Small intestine (tissue), 7 donors: ENCODE measurements at regions not wholly inside any gene's neighbourhood (a gene's known extent, or its start where the extent isn't known, plus 50 kb on each side); places are given as distances from the start of the nearest gene placed in this dataset.
"Not testable (repeated sequence)": the region's sequence is repeated elsewhere in the genome, so short reads cannot be mapped to it uniquely, and the experiment has no call there.

Experiments
- DNase-seq, 2 donors: peaks; one replicate each; pipeline versions ENCODE4 v3.0.0 to v3.0.0-alpha.2; 2013
- FAIRE-seq: peaks from 2 replicates; lab custom pipeline; 2012; peaks lifted over from hg19 to GRCh38; lab: Jason Lieb, UNC
- H3K27ac ChIP-seq, 3 donors: one replicate each; pipeline ENCODE4 v1.5.1; 2013; ENCODE audit warnings: low read length in 2 of 3, mild to moderate bottlenecking in 2 of 3, control low read depth in 1 of 3, inconsistent platforms in 1 of 3, low read depth in 1 of 3, moderate library complexity in 1 of 3
- H3K27me3 ChIP-seq, 3 donors: one replicate each; pipeline ENCODE4 v1.6.1; 2013; ENCODE audit warnings: low read length in 3 of 3, inconsistent platforms in 1 of 3; ENCODE audit not compliant: control insufficient read depth in 3 of 3, insufficient read depth in 3 of 3
- H3K36me3 ChIP-seq, 3 donors: one replicate each; pipeline ENCODE4 v1.6.1; 2013; ENCODE audit warnings: low read length in 3 of 3, inconsistent platforms in 1 of 3, low read depth in 1 of 3, mild to moderate bottlenecking in 1 of 3, moderate library complexity in 1 of 3; ENCODE audit not compliant: control insufficient read depth in 3 of 3, insufficient read depth in 2 of 3
- H3K4me1 ChIP-seq, 3 donors: one replicate each; pipeline ENCODE4 v1.6.1; 2013; ENCODE audit warnings: low read length in 2 of 3, inconsistent platforms in 1 of 3, low read depth in 1 of 3, mild to moderate bottlenecking in 1 of 3, moderate library complexity in 1 of 3; ENCODE audit not compliant: control insufficient read depth in 3 of 3, insufficient read depth in 2 of 3
- H3K4me3 ChIP-seq, 3 donors: one replicate each; pipeline ENCODE4 v1.5.1; 2013; ENCODE audit warnings: low read length in 3 of 3, control low read depth in 1 of 3, inconsistent platforms in 1 of 3, low read depth in 1 of 3, mild to moderate bottlenecking in 1 of 3, moderate library complexity in 1 of 3
- H3K9me3 ChIP-seq, 2 donors: one replicate each; pipeline ENCODE4 v1.6.1; 2013; ENCODE audit warnings: low read depth in 1 of 2, low read length in 1 of 2; ENCODE audit not compliant: control insufficient read depth in 2 of 2, insufficient read depth in 1 of 2
- WGBS, 3 donors: extraction: QIAGEN DNeasy Blood & Tissue Kit; methylation state at CpG; one replicate each; pipeline ENCODE4 v1.1.7; 2013; 5-methylcytosine and 5-hydroxymethylcytosine counted together
- donor health status: healthy with polysubstance abuse.
- donor health status: control.
- donor health status: control.
- donor health status: Bipolar disorder and iron deficiency.
- donor health status: healthy.

DNA sequence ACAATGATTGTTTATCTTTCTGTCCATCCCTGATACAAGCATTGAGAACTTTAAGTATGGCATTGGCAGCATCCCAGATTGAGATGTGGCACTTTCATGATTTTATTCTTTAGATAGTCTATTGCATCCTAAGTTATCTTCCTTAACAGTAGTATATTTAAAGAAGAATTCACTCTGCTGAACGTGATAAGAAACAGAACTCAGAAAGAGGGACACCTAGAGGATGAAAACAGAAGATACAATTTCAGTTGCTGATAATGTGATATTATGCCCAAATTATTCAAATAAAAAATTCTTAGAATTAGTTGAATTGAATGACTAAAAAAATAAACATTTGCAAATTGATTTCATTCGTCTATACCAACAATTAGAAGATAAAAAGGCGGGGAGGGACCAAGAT, 218.1 kb upstream of the DMRTA1 start:
- no peak for FAIRE-seq
- Histone ChIP-seq H3K27me3 (no peaks in the 10 kb centered on the region), H3K4me3 (no peak overlapping the region), H3K9me3 (peaks cover 0 to 15% of the 10 kb centered on the region in 2 donors), H3K4me1 (no peaks in the 10 kb centered on the region), H3K36me3 (no peaks in the 10 kb centered on the region), H3K27ac (no peak overlapping the region)
- 15 to 40% (median 29%) methylated on average over 3 of the region's 3 CpGs for WGBS, 3 donors
- DNase-seq: no peak

DNA sequence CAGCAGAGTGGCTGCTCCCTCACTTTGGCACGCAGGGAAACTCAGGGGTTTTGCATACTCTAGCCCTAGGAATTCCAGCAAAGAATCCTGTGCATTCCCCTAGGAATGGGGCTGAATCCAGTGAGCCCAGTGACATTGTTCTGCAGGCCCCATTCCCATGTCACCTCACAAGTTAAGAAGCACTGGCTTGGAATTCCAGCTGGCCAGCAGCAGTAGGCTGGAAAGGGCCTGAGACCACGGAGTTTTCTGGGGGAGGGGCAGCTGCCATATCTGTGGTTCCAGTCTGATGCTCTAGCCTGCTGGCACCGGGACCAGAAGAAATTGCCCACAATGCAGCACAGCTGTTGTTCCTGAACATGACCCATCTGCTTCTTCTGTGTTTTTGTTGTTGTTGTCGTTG, 217.6 kb upstream of the DMRTA1 start:
- Histone ChIP-seq H3K4me3 (no peak overlapping the region), H3K27ac (no peak overlapping the region), H3K9me3 (peaks cover 0 to 15% of the 10 kb centered on the region in 2 donors), H3K27me3 (no peaks in the 10 kb centered on the region), H3K4me1 (no peaks in the 10 kb centered on the region), H3K36me3 (no peaks in the 10 kb centered on the region)
- DNase-seq (no peak), FAIRE-seq (no peak)
- WGBS, 3 donors: 75 to 85% (median 78%) methylated on average over 4 of the region's 4 CpGs

DNA sequence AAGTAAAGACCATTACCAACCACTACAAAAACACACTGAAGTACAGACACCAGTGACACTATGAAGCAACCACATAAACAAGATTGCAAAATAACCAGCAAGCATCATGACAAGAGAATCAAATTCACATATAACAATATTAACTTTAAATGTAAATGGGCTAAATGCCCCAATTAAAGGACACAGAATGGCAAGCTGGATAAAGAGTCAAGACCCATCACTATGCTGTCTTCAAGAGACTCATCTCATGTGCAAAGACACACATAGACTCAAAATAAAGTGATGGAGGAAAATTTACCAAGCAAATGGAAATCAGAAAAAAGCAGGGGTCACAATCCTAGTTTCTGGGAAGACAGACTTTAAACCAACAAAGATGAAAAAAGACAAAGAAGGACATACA, 215.3 kb upstream of the DMRTA1 start:
- H3K36me3 ChIP-seq, H3K27me3 ChIP-seq, H3K4me1 ChIP-seq, H3K4me3 ChIP-seq, FAIRE-seq, H3K27ac ChIP-seq, DNase-seq: not testable (repeated sequence)
- peaks cover 0 to 12% of the 10 kb centered on the region in 2 donors for H3K9me3 ChIP-seq

DNA sequence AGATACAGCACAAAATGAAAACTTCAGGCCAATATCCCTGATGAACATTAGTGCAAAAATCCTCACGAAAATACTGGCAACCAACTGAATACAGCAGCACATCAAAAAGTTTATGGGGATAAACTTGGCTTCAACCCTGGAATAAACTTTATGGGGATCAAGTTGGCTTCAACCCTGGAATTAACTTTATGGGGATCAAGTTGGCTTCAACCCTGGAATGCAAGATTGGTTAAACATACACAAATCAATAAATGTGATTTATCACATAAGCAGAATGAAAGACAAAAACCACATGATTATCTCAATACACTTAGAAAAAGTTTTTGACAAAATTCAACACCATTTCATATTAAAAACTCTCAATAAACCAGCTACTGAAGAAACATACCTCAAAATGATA, 213.7 kb upstream of the DMRTA1 start:
- H3K4me3 ChIP-seq: no peak overlapping the region
- H3K27ac ChIP-seq: no peak overlapping the region
- no peaks in the 10 kb centered on the region for H3K27me3 ChIP-seq
- H3K9me3 ChIP-seq: peaks cover 0 to 12% of the 10 kb centered on the region in 2 donors
- no peaks in the 10 kb centered on the region for H3K36me3 ChIP-seq
- no peaks in the 10 kb centered on the region for H3K4me1 ChIP-seq
- FAIRE-seq: no peak
- DNase-seq: no peak
- 47 to 81% (median 63%) methylated on average over 1 of the region's 1 CpG for WGBS, 3 donors

GRCh38 chr9:22237497-22238363, 208.9 kb upstream of the DMRTA1 start:
- H3K4me1 ChIP-seq: peaks cover 0 to 4% (median 0%) of the 10 kb centered on the region in 3 donors
- no peak overlapping the region for H3K27ac ChIP-seq
- H3K4me3 ChIP-seq: no peak overlapping the region
- H3K36me3 ChIP-seq: no peaks in the 10 kb centered on the region
- DNase-seq (peak in 1 of 2 donors; percentile 25), FAIRE-seq (no peak)
- no peaks in the 10 kb centered on the region for H3K9me3 ChIP-seq
- WGBS, 3 donors: 84 to 88% (median 85%) methylated on average over 3 of the region's 3 CpGs
- H3K27me3 ChIP-seq: no peaks in the 10 kb centered on the region

GRCh38 chr9:22238809-22239684, 207.6 kb upstream of the DMRTA1 start:
- peak; percentile 39 for FAIRE-seq
- DNase-seq: peak; percentile 45 to 50
- 8 to 16% (median 11%) methylated on average over 9 of the region's 9 CpGs for WGBS, 3 donors
- Histone ChIP-seq H3K27me3 (no peaks in the 10 kb centered on the region), H3K9me3 (no peaks in the 10 kb centered on the region), H3K4me1 (peaks cover 0 to 4% (median 0%) of the 10 kb centered on the region in 3 donors), H3K4me3 (no peak overlapping the region), H3K36me3 (no peaks in the 10 kb centered on the region), H3K27ac (no peak overlapping the region)

DNA sequence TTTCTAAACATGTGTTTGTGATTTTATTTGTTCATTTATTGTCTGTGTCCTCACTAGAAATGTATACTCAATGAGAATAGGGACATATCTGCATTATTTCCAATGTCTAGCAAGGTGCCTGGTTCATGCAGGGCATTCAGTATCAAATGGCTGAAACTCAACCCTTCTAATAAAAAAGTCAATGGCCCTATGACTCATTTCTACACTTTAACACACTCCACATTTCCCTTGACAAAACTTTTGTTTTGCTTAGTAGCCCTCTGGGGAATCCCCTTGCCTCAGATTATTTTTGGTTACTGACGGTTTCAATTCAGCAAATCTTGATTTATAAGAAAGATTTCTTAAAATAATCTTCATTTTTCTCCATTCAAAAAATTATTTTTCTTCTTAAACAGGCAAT, 206.0 kb upstream of the DMRTA1 start:
- Histone ChIP-seq H3K4me3 (no peak overlapping the region), H3K9me3 (no peaks in the 10 kb centered on the region), H3K27me3 (no peaks in the 10 kb centered on the region), H3K4me1 (peaks cover 0 to 4% (median 0%) of the 10 kb centered on the region in 3 donors), H3K27ac (no peak overlapping the region), H3K36me3 (no peaks in the 10 kb centered on the region)
- FAIRE-seq: no peak
- 39 to 42% (median 40%) methylated on average over 1 of the region's 1 CpG for WGBS, 3 donors
- DNase-seq: no peak

- Histone ChIP-seq H3K4me3 (no peak overlapping the region), H3K9me3 (no peaks in the 10 kb centered on the region), H3K27me3 (no peaks in the 10 kb centered on the region), H3K27ac (no peak overlapping the region), H3K4me1 (peaks cover 0 to 4% (median 0%) of the 10 kb centered on the region in 3 donors), H3K36me3 (no peaks in the 10 kb centered on the region)
- no peak for FAIRE-seq
- WGBS, 3 donors: 59 to 69% (median 63%) methylated on average over 3 of the region's 3 CpGs
- DNase-seq: no peak
Observed at GRCh38 chr9:22241024-22241423, 205.6 kb upstream of the DMRTA1 start.
